ENCODE measurements at regions not wholly inside any gene's neighbourhood (a gene's known extent, or its start where the extent isn't known, plus 50 kb on each side); places are given as distances from the start of the nearest gene placed in this dataset.

- peak; percentile 35 for DNase-seq (ENCODE audit: low read depth, low spot score)
Measured at GRCh38 chr2:62596061-62596921, 90.3 kb upstream of the TMEM17 start.

GRCh38 chr2:62595474-62595873, 89.5 kb upstream of the TMEM17 start:
- DNase-seq (ENCODE audit: low read depth, low spot score): no peak

GRCh38 chr2:62593825-62594224, 87.8 kb upstream of the TMEM17 start:
- no peak for DNase-seq (ENCODE audit: low read depth, low spot score)

GRCh38 chr2:62591491-62591890, 85.5 kb upstream of the TMEM17 start:
- DNase-seq (ENCODE audit: low read depth, low spot score): no peak

- no peak for DNase-seq (ENCODE audit: low read depth, low spot score)
Measured at GRCh38 chr2:62589691-62590356, 83.8 kb upstream of the TMEM17 start.

- no peak for DNase-seq (ENCODE audit: low read depth, low spot score)
Measured at GRCh38 chr2:62587592-62587991, 81.6 kb upstream of the TMEM17 start.

- no peak for DNase-seq (ENCODE audit: low read depth, low spot score)
Measured at GRCh38 chr2:62586981-62587380, 81.0 kb upstream of the TMEM17 start.

- no peak for DNase-seq (ENCODE audit: low read depth, low spot score)
Measured at GRCh38 chr2:62578803-62579640, 73.0 kb upstream of the TMEM17 start.

GRCh38 chr2:62577994-62578781, 72.2 kb upstream of the TMEM17 start:
- DNase-seq (ENCODE audit: low read depth, low spot score): peak; percentile 61

GRCh38 chr2:62576276-62576939, 70.4 kb upstream of the TMEM17 start:
- no peak for DNase-seq (ENCODE audit: low read depth, low spot score)

- DNase-seq (ENCODE audit: low read depth, low spot score): no peak
Measured at GRCh38 chr2:62573936-62574335, 67.9 kb upstream of the TMEM17 start.

GRCh38 chr2:62573137-62573731, 67.2 kb upstream of the TMEM17 start:
- no peak for DNase-seq (ENCODE audit: low read depth, low spot score)

GRCh38 chr2:62570861-62571698, 65.1 kb upstream of the TMEM17 start:
- DNase-seq (ENCODE audit: low read depth, low spot score): no peak

- no peak for DNase-seq (ENCODE audit: low read depth, low spot score)
Measured at GRCh38 chr2:62569907-62570841, 64.2 kb upstream of the TMEM17 start.

- no peak for DNase-seq (ENCODE audit: low read depth, low spot score)
Measured at GRCh38 chr2:62568983-62569837, 63.2 kb upstream of the TMEM17 start.

- DNase-seq (ENCODE audit: low read depth, low spot score): no peak
Measured at GRCh38 chr2:62568074-62568473, 62.1 kb upstream of the TMEM17 start.

GRCh38 chr2:62567669-62568068, 61.7 kb upstream of the TMEM17 start:
- no peak for DNase-seq (ENCODE audit: low read depth, low spot score)

All from pulmonary artery endothelial cell (primary cell).